Stimulated activated naive B cell treated with anti-CD40 and anti-IgM and Interleukin-4, amounts not matched to agents 10 μg/mL and 1 μg/mL and 100 μg/mL, for 72 hours (primary cell): ENCODE measurements at regions not wholly inside any gene's neighbourhood (a gene's known extent, or its start where the extent isn't known, plus 50 kb on each side); places are given as distances from the start of the nearest gene placed in this dataset.
"Not testable (repeated sequence)": the region's sequence is repeated elsewhere in the genome, so short reads cannot be mapped to it uniquely, and the experiment has no call there.

ENCODE experiments used
- ATAC-seq, 2 donors: fragments of 150-1000 bp; cut with Tn5 transposase; replicated peaks; 2 replicates each; pipeline ENCODE4 v1.10.0; 2021; ENCODE audit warnings: moderate library complexity in 1 of 2
- DNase-seq: peaks from one replicate; pipeline ENCODE4 v3.0.0; 2021
- H3K27ac Mint-ChIP-seq: one replicate; pipeline ENCODE4 v1.8.0; 2022; ENCODE audit warnings: mild to moderate bottlenecking, mixed read lengths
- H3K27me3 Mint-ChIP-seq, 2 donors: one replicate each; pipeline ENCODE4 v1.8.0; 2022; ENCODE audit warnings: mixed read lengths in 2 of 2
- H3K36me3 Mint-ChIP-seq, 2 donors: one replicate each; pipeline ENCODE4 v1.8.0; 2022; ENCODE audit warnings: mixed read lengths in 2 of 2, mild to moderate bottlenecking in 1 of 2
- H3K4me1 Mint-ChIP-seq, 2 donors: one replicate each; pipeline ENCODE4 v1.8.0; 2022; ENCODE audit warnings: mixed read lengths in 2 of 2, mild to moderate bottlenecking in 1 of 2
- H3K4me3 Mint-ChIP-seq, 2 donors: one replicate each; pipeline ENCODE4 v1.8.0; 2022; ENCODE audit warnings: mild to moderate bottlenecking in 2 of 2, mixed read lengths in 2 of 2, moderate library complexity in 1 of 2
- H3K9me3 Mint-ChIP-seq, 2 donors: one replicate each; pipeline ENCODE4 v1.8.0; 2022; ENCODE audit warnings: mixed read lengths in 2 of 2, mild to moderate bottlenecking in 1 of 2

- no peak for DNase-seq
- no peak for ATAC-seq
- no peak overlapping the region for H3K4me3 Mint-ChIP-seq
- no peaks in the 10 kb centered on the region for H3K27me3 Mint-ChIP-seq
- H3K36me3 Mint-ChIP-seq, result no peaks in the 10 kb centered on the region
- H3K4me1 Mint-ChIP-seq, result no peaks in the 10 kb centered on the region
- no peak overlapping the region for H3K27ac Mint-ChIP-seq
- H3K9me3 Mint-ChIP-seq, result no peaks in the 10 kb centered on the region
These were observed 331.1 kb downstream of the SV2B start for GRCh38 chr15:91431041-91431715.

GRCh38 chr15:91435113-91435512 lies 335.1 kb downstream of the SV2B start:
- no peaks in the 10 kb centered on the region for H3K27me3 Mint-ChIP-seq
- ATAC-seq, result no peak
- H3K36me3 Mint-ChIP-seq, result no peaks in the 10 kb centered on the region
- H3K4me1 Mint-ChIP-seq, result no peaks in the 10 kb centered on the region
- no peak for DNase-seq
- no peak overlapping the region for H3K4me3 Mint-ChIP-seq
- H3K9me3 Mint-ChIP-seq, result peaks cover 0 to 4% of the 10 kb centered on the region in 2 donors
- H3K27ac Mint-ChIP-seq, result no peak overlapping the region

- ATAC-seq (no peak), DNase-seq (no peak)
- no peak overlapping the region for H3K4me3 Mint-ChIP-seq
- peaks cover 0 to 4% of the 10 kb centered on the region in 2 donors for H3K27me3 Mint-ChIP-seq
- no peak overlapping the region for H3K27ac Mint-ChIP-seq
- H3K36me3 Mint-ChIP-seq, result no peaks in the 10 kb centered on the region
- no peaks in the 10 kb centered on the region for H3K4me1 Mint-ChIP-seq
- H3K9me3 Mint-ChIP-seq, result peaks cover 5% of the 10 kb centered on the region in 2 donors
These were observed 344.6 kb downstream of the SV2B start for GRCh38 chr15:91444656-91445055.

GRCh38 chr15:91445695-91446228 lies 345.7 kb downstream of the SV2B start:
- H3K4me3 Mint-ChIP-seq, result no peak overlapping the region
- no peak for DNase-seq
- H3K27ac Mint-ChIP-seq, result no peak overlapping the region
- peaks cover 3 to 5% of the 10 kb centered on the region in 2 donors for H3K9me3 Mint-ChIP-seq
- H3K27me3 Mint-ChIP-seq, result peaks cover 0 to 4% of the 10 kb centered on the region in 2 donors
- no peak for ATAC-seq
- H3K36me3 Mint-ChIP-seq, result no peaks in the 10 kb centered on the region
- no peaks in the 10 kb centered on the region for H3K4me1 Mint-ChIP-seq

- Mint-ChIP-seq H3K36me3 (no peaks in the 10 kb centered on the region), H3K27me3 (peaks cover 0 to 4% of the 10 kb centered on the region in 2 donors), H3K9me3 (peaks cover 9 to 10% of the 10 kb centered on the region in 2 donors), H3K27ac (no peak overlapping the region), H3K4me1 (no peaks in the 10 kb centered on the region), H3K4me3 (no peak overlapping the region)
- DNase-seq (no peak), ATAC-seq (no peak)
These were observed 348.1 kb downstream of the SV2B start for GRCh38 chr15:91447991-91448644.

- H3K4me1 Mint-ChIP-seq, ATAC-seq, H3K36me3 Mint-ChIP-seq, H3K4me3 Mint-ChIP-seq, H3K27me3 Mint-ChIP-seq, DNase-seq, H3K27ac Mint-ChIP-seq: not testable (repeated sequence)
- peaks cover 17 to 25% of the 10 kb centered on the region in 2 donors for H3K9me3 Mint-ChIP-seq
These were observed 353.3 kb downstream of the SV2B start for GRCh38 chr15:91453376-91453775.

- no peak for ATAC-seq
- Mint-ChIP-seq H3K36me3 (no peaks in the 10 kb centered on the region), H3K9me3 (peaks cover 15 to 22% of the 10 kb centered on the region in 2 donors), H3K4me3 (no peak overlapping the region), H3K27ac (no peak overlapping the region), H3K27me3 (no peaks in the 10 kb centered on the region), H3K4me1 (no peaks in the 10 kb centered on the region)
- DNase-seq, result no peak
These were observed 356.2 kb downstream of the SV2B start for GRCh38 chr15:91456251-91456718.

GRCh38 chr15:91456921-91457320 lies 356.9 kb downstream of the SV2B start:
- DNase-seq, result no peak
- Mint-ChIP-seq H3K27ac (no peak overlapping the region), H3K4me3 (no peak overlapping the region), H3K27me3 (no peaks in the 10 kb centered on the region), H3K9me3 (peaks cover 11 to 20% of the 10 kb centered on the region in 2 donors), H3K4me1 (no peaks in the 10 kb centered on the region), H3K36me3 (no peaks in the 10 kb centered on the region)
- no peak for ATAC-seq

- H3K9me3 Mint-ChIP-seq, result no peaks in the 10 kb centered on the region
- ATAC-seq, result no peak
These were observed 361.3 kb downstream of the SV2B start for GRCh38 chr15:91461377-91461776.

GRCh38 chr15:91465086-91465485 lies 365.0 kb downstream of the SV2B start:
- Mint-ChIP-seq H3K27me3 (peaks cover 0 to 5% of the 10 kb centered on the region in 2 donors), H3K4me1 (no peaks in the 10 kb centered on the region), H3K9me3 (no peaks in the 10 kb centered on the region), H3K36me3 (no peaks in the 10 kb centered on the region), H3K27ac (no peak overlapping the region), H3K4me3 (no peak overlapping the region)
- no peak for ATAC-seq
- no peak for DNase-seq

More at GRCh38 chr15:91461377-91461776, 361.3 kb downstream of the SV2B start:
- DNase-seq, result no peak
- Mint-ChIP-seq H3K27me3 (no peaks in the 10 kb centered on the region), H3K4me1 (no peaks in the 10 kb centered on the region), H3K36me3 (no peaks in the 10 kb centered on the region), H3K27ac (no peak overlapping the region), H3K4me3 (no peak overlapping the region)

GRCh38 chr15:91465696-91466095 lies 365.6 kb downstream of the SV2B start:
- ATAC-seq (no peak), DNase-seq (no peak)
- peaks cover 0 to 9% of the 10 kb centered on the region in 2 donors for H3K27me3 Mint-ChIP-seq
- H3K9me3 Mint-ChIP-seq, result peaks cover 0 to 2% of the 10 kb centered on the region in 2 donors
- no peak overlapping the region for H3K27ac Mint-ChIP-seq
- no peaks in the 10 kb centered on the region for H3K4me1 Mint-ChIP-seq
- H3K36me3 Mint-ChIP-seq, result no peaks in the 10 kb centered on the region
- H3K4me3 Mint-ChIP-seq, result no peak overlapping the region

- ATAC-seq (no peak), DNase-seq (no peak)
- Mint-ChIP-seq H3K9me3 (peaks cover 0 to 2% of the 10 kb centered on the region in 2 donors), H3K4me1 (peaks cover 3 to 9% of the 10 kb centered on the region in 2 donors), H3K27me3 (peaks cover 0 to 14% of the 10 kb centered on the region in 2 donors), H3K36me3 (no peaks in the 10 kb centered on the region), H3K27ac (no peak overlapping the region), H3K4me3 (no peak overlapping the region)
These were observed 369.0 kb downstream of the SV2B start for GRCh38 chr15:91468871-91469580.

GRCh38 chr15:91469632-91470567 lies 369.8 kb downstream of the SV2B start:
- Mint-ChIP-seq H3K27me3 (peaks cover 0 to 14% of the 10 kb centered on the region in 2 donors), H3K9me3 (peaks cover 0 to 2% of the 10 kb centered on the region in 2 donors), H3K27ac (no peak overlapping the region), H3K36me3 (no peaks in the 10 kb centered on the region), H3K4me3 (no peak overlapping the region), H3K4me1 (peaks cover 3 to 9% of the 10 kb centered on the region in 2 donors)
- DNase-seq, result no peak
- no peak for ATAC-seq
